Caco-2 (cell line): ENCODE measurements at regions not wholly inside any gene's neighbourhood (a gene's known extent, or its start where the extent isn't known, plus 50 kb on each side); places are given as distances from the start of the nearest gene placed in this dataset.

Experiments used
- BruUV-seq: library from RNA; stranded (reverse); fragments of 400-500 nt; replicated peaks from 2 replicates; lab custom pipeline; 2021; lab: Mats Ljungman, UMichigan
- CTCF ChIA-PET: fragments of 300-600 bp; sonication (Branson Sonifier 250); formaldehyde crosslinking; loops from one replicate; lab custom pipeline; 2022; ENCODE audit warnings: antibody characterized with exemption; lab: Charles Lee
- POLR2A ChIA-PET: fragments of 300-600 bp; sonication (Branson Sonifier 250); formaldehyde crosslinking; loops from one replicate; lab custom pipeline; 2022; ENCODE audit warnings: antibody characterized with exemption; lab: Charles Lee
- DNase-seq, 2 experiments: peaks; one replicate each; pipeline versions ENCODE4 v3.0.0 to v3.0.0-alpha.2; 2020 to 2022
- H3K27me3 ChIP-seq: replicated peaks from 2 replicates; pipeline ENCODE4 v1.6.0; 2011; ENCODE audit warnings: low read length; ENCODE audit not compliant: control insufficient read depth, insufficient read depth
- H3K36me3 ChIP-seq: 2 replicates; pipeline ENCODE4 v1.5.1; 2011; ENCODE audit warnings: low read length; ENCODE audit not compliant: control insufficient read depth, insufficient read depth
- H3K4me1 ChIP-seq: fragments of 250-450 bp; sonication (Bioruptor Pico); 2 replicates; pipeline ENCODE4 v1.5.1; 2020; ENCODE audit warnings: mild to moderate bottlenecking
- H3K4me3 ChIP-seq: 2 replicates; pipeline ENCODE4 v1.5.1; 2011; ENCODE audit warnings: low read depth, mild to moderate bottlenecking, control low read depth, low read length
- H3K9me3 ChIP-seq: fragments of 250-450 bp; sonication (Bioruptor Pico); 2 replicates; pipeline ENCODE4 v1.5.1; 2020; ENCODE audit warnings: mild to moderate bottlenecking, moderate library complexity
- H3K27ac Mint-ChIP-seq: one replicate; pipeline ENCODE4 v1.8.0; 2022; ENCODE audit warnings: mixed read lengths; ENCODE audit not compliant: unreplicated experiment
- H3K27me3 Mint-ChIP-seq: one replicate; pipeline ENCODE4 v1.8.0; 2022; ENCODE audit warnings: mixed read lengths; ENCODE audit not compliant: insufficient read depth, unreplicated experiment
- H3K36me3 Mint-ChIP-seq: one replicate; pipeline ENCODE4 v1.8.0; 2022; ENCODE audit warnings: mild to moderate bottlenecking, mixed read lengths; ENCODE audit not compliant: insufficient read depth, unreplicated experiment
- H3K4me1 Mint-ChIP-seq: one replicate; pipeline ENCODE4 v1.8.0; 2022; ENCODE audit warnings: low read depth, mixed read lengths; ENCODE audit not compliant: unreplicated experiment
- H3K4me3 Mint-ChIP-seq: one replicate; pipeline ENCODE4 v1.8.0; 2022; ENCODE audit warnings: mild to moderate bottlenecking, moderate library complexity, mixed read lengths; ENCODE audit not compliant: unreplicated experiment
- H3K9me3 Mint-ChIP-seq: one replicate; pipeline ENCODE4 v1.8.0; 2022; ENCODE audit warnings: mixed read lengths; ENCODE audit not compliant: unreplicated experiment
- intact Hi-C: fragments of 100-400 bp; cut with micrococcal nuclease; formaldehyde crosslinking; loops from one replicate; pipeline ENCODE4 v1.10.0; 2022; ENCODE audit not compliant: unreplicated experiment
- TF ChIP-seq, protein P1 (sequence below), 2 experiments: fragments of 200-600 bp in 1 of 2; IDR thresholded peaks; 1 replicate in 1 of 2; 2 replicates in 1 of 2; pipeline versions ENCODE4 v1.5.1 to v1.8.0; 2011 to 2022; ENCODE audit warnings: antibody characterized with exemption in 1 of 2, control low read depth in 1 of 2, inconsistent platforms in 1 of 2, low read depth in 1 of 2, low read length in 1 of 2, mild to moderate bottlenecking in 1 of 2, moderate library complexity in 1 of 2; ENCODE audit not compliant: insufficient read depth in 1 of 2, severe bottlenecking in 1 of 2, unreplicated experiment in 1 of 2

DNA sequence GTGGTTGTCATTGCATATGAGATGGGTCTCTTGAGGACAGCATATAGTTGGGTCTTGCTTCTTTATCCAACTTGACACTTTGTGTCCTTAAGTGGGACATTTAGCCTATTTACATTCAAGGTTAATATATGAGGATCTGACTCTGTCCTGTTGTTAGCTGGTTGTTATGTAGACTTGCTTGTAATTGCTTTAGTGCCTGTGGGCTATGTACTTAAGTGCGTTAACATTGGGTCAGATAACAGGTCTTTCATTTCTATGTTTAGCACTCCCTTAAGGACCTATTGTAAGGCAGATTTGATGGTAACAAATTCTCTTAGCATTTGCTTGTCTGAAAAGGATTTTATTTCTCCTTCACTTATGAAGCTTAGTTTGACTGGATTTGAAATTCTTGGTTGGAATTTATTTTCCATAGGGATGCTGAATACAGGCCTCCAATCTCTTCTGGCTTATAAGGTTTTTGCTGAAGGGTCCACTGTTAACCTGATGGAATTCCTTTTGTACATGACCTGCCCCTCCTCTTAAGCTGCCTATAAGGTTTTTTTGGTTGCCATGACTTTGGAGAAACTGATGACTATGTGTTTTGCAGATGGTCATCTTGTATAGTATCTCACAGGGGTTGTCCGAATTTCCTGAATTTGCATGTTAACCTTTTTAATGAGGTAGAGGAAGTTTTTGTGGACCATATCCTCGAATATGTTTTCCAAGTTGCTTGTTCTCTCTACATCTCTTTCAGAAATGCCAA, 162.0 kb downstream of the NKX6-1 start:
- H3K27me3 Mint-ChIP-seq = peaks cover 9% of the 10 kb centered on the region
- intact Hi-C loops = no loop called here

GRCh38 chr4:84327526-84327925, 171.6 kb downstream of the NKX6-1 start:
- Histone ChIP-seq H3K4me3 (no peak overlapping the region), H3K36me3 (no peaks in the 10 kb centered on the region), H3K4me1 (no peaks in the 10 kb centered on the region), H3K9me3 (no peaks in the 10 kb centered on the region), H3K27me3 (no peaks in the 10 kb centered on the region)
- H3K9me3 Mint-ChIP-seq = no peaks in the 10 kb centered on the region
- intact Hi-C loops = no loop called here
- no peak for DNase-seq
- H3K27me3 Mint-ChIP-seq = peaks cover 4% of the 10 kb centered on the region
- TF ChIP-seq, protein P1, sequence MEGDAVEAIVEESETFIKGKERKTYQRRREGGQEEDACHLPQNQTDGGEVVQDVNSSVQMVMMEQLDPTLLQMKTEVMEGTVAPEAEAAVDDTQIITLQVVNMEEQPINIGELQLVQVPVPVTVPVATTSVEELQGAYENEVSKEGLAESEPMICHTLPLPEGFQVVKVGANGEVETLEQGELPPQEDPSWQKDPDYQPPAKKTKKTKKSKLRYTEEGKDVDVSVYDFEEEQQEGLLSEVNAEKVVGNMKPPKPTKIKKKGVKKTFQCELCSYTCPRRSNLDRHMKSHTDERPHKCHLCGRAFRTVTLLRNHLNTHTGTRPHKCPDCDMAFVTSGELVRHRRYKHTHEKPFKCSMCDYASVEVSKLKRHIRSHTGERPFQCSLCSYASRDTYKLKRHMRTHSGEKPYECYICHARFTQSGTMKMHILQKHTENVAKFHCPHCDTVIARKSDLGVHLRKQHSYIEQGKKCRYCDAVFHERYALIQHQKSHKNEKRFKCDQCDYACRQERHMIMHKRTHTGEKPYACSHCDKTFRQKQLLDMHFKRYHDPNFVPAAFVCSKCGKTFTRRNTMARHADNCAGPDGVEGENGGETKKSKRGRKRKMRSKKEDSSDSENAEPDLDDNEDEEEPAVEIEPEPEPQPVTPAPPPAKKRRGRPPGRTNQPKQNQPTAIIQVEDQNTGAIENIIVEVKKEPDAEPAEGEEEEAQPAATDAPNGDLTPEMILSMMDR (IDR thresholded peaks at IDR 0.05; ENCODE audit: insufficient read depth in 1 of 2, low read depth in 1 of 2, low read length in 1 of 2, severe bottlenecking in 1 of 2, unreplicated experiment in 1 of 2) = no peak
- no peak overlapping the region for H3K4me3 Mint-ChIP-seq
- ChIA-PET POLR2A (no interaction called here), CTCF (no interaction called here)
- no TSS peak for BruUV-seq
- peaks cover 7% of the 10 kb centered on the region for H3K4me1 Mint-ChIP-seq
- H3K27ac Mint-ChIP-seq = no peak overlapping the region
- H3K36me3 Mint-ChIP-seq = no peaks in the 10 kb centered on the region

More for the DNA sequence above, 162.0 kb downstream of the NKX6-1 start:
- no peaks in the 10 kb centered on the region for H3K36me3 ChIP-seq
- Mint-ChIP-seq H3K4me3 (no peak overlapping the region), H3K4me1 (no peaks in the 10 kb centered on the region), H3K36me3 (no peaks in the 10 kb centered on the region), H3K9me3 (no peaks in the 10 kb centered on the region), H3K27ac (no peak overlapping the region)
- no TSS peak for BruUV-seq
- no peaks in the 10 kb centered on the region for H3K4me1 ChIP-seq
- no peaks in the 10 kb centered on the region for H3K9me3 ChIP-seq
- no peaks in the 10 kb centered on the region for H3K27me3 ChIP-seq
- H3K4me3 ChIP-seq = no peak overlapping the region
- no peak for DNase-seq
- TF ChIP-seq, protein P1 (IDR thresholded peaks at IDR 0.05; ENCODE audit: insufficient read depth in 1 of 2, low read depth in 1 of 2, low read length in 1 of 2, severe bottlenecking in 1 of 2, unreplicated experiment in 1 of 2) = no peak
- CTCF ChIA-PET = no interaction called here
- POLR2A ChIA-PET = no interaction called here

GRCh38 chr4:84325625-84326024, 173.5 kb downstream of the NKX6-1 start:
- POLR2A ChIA-PET = no interaction called here
- no peaks in the 10 kb centered on the region for H3K36me3 Mint-ChIP-seq

More at GRCh38 chr4:84325625-84326024, 173.5 kb downstream of the NKX6-1 start:
- BruUV-seq = no TSS peak
- TF ChIP-seq, protein P1 (IDR thresholded peaks at IDR 0.05; ENCODE audit: insufficient read depth in 1 of 2, low read depth in 1 of 2, low read length in 1 of 2, severe bottlenecking in 1 of 2, unreplicated experiment in 1 of 2) = no peak
- no peaks in the 10 kb centered on the region for H3K9me3 ChIP-seq
- no peak overlapping the region for H3K4me3 Mint-ChIP-seq
- no peak overlapping the region for H3K27ac Mint-ChIP-seq
- intact Hi-C loops = no loop called here
- CTCF ChIA-PET = no interaction called here
- H3K27me3 Mint-ChIP-seq = peaks cover 6% of the 10 kb centered on the region
- no peak for DNase-seq
- H3K36me3 ChIP-seq = no peaks in the 10 kb centered on the region
- no peaks in the 10 kb centered on the region for H3K4me1 ChIP-seq
- peaks cover 9% of the 10 kb centered on the region for H3K9me3 Mint-ChIP-seq
- H3K4me3 ChIP-seq = no peak overlapping the region
- H3K4me1 Mint-ChIP-seq = peaks cover 7% of the 10 kb centered on the region
- H3K27me3 ChIP-seq = no peaks in the 10 kb centered on the region
